ENCODE measurements at regions not wholly inside any gene's neighbourhood (a gene's known extent, or its start where the extent isn't known, plus 50 kb on each side); places are given as distances from the start of the nearest gene placed in this dataset.

DNA sequence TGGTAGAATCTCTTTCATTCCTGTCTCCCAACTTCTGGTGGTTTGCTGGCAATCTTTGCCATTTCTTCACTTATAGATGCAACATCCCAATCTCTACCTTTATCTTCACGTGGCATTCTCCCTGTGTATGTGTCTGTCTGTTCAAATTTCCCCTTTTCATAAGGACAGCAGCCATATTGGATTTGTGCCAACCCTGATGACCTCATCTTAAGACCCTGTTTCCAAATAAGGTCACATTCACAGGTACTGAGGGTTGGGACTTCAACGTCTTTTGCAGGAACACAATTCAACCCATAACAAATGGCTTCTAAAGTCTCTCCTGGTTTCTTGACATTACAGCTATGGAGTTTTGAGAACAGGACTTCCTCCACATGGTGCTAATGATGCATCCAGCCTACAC lies 84.5 kb upstream of the OLIG2 start:
- Mint-ChIP-seq H3K36me3 (ENCODE audit: low read depth, unreplicated experiment) (peaks cover 6% of the 10 kb centered on the region), H3K9me3 (ENCODE audit: unreplicated experiment) (no peaks in the 10 kb centered on the region), H3K4me1 (ENCODE audit: unreplicated experiment) (peaks cover 7% of the 10 kb centered on the region), H3K27me3 (ENCODE audit: unreplicated experiment) (peaks cover 1% of the 10 kb centered on the region), H3K27ac (ENCODE audit: unreplicated experiment) (no peak overlapping the region), H3K4me3 (ENCODE audit: unreplicated experiment) (no peak overlapping the region)
- TF ChIP-seq, protein P1, sequence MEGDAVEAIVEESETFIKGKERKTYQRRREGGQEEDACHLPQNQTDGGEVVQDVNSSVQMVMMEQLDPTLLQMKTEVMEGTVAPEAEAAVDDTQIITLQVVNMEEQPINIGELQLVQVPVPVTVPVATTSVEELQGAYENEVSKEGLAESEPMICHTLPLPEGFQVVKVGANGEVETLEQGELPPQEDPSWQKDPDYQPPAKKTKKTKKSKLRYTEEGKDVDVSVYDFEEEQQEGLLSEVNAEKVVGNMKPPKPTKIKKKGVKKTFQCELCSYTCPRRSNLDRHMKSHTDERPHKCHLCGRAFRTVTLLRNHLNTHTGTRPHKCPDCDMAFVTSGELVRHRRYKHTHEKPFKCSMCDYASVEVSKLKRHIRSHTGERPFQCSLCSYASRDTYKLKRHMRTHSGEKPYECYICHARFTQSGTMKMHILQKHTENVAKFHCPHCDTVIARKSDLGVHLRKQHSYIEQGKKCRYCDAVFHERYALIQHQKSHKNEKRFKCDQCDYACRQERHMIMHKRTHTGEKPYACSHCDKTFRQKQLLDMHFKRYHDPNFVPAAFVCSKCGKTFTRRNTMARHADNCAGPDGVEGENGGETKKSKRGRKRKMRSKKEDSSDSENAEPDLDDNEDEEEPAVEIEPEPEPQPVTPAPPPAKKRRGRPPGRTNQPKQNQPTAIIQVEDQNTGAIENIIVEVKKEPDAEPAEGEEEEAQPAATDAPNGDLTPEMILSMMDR (IDR thresholded peaks at IDR 0.05; ENCODE audit: unreplicated experiment) = no peak
- no peak for DNase-seq (ENCODE audit: low spot score)

DNA sequence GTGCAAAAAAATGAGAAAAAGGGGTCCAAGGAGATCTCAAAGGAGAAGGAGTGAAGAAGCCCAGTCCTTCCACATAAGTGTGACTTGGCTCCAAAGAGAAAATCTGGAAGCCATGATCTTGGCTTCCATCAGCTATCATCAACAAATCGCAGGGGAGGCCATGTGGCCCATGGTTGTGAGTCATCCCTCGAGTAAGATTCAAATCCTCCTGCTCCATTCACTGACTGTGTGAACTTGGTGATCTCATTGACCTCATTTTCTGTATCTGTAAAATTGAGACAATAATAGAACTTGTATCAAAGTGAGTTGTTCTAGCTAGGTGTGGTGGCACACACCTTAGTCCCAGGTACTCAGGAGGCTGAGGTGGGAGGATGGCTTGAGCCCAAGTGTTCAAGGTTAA lies 79.1 kb upstream of the OLIG2 start:
- H3K27me3 Mint-ChIP-seq (ENCODE audit: unreplicated experiment) = no peaks in the 10 kb centered on the region
- no peak overlapping the region for H3K4me3 Mint-ChIP-seq (ENCODE audit: unreplicated experiment)
- DNase-seq (ENCODE audit: low spot score) = no peak
- H3K27ac Mint-ChIP-seq (ENCODE audit: unreplicated experiment) = no peak overlapping the region
- H3K36me3 Mint-ChIP-seq (ENCODE audit: low read depth, unreplicated experiment) = no peaks in the 10 kb centered on the region
- TF ChIP-seq, protein P1 (IDR thresholded peaks at IDR 0.05; ENCODE audit: unreplicated experiment) = no peak
- H3K4me1 Mint-ChIP-seq (ENCODE audit: unreplicated experiment) = peaks cover 7% of the 10 kb centered on the region
- no peaks in the 10 kb centered on the region for H3K9me3 Mint-ChIP-seq (ENCODE audit: unreplicated experiment)

DNA sequence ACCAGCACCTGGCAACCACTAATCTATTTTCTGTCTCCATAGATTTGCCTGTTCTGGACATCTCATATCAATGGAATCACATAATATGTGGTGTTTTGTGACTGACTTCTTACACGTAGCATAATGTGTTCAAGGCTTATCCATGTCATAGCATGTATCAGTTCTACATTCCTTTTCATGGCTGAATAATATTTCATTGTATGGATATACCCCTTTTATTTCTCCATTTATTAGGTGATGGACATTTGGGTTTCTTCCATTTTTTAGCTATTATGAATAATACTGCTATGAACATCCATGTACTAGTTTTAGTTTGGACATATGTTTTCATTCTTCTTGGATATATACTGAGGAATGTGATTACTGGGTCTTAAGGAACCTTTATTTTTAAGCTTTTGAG lies 78.0 kb upstream of the OLIG2 start:
- no peaks in the 10 kb centered on the region for H3K27me3 Mint-ChIP-seq (ENCODE audit: unreplicated experiment)
- TF ChIP-seq, protein P1 (IDR thresholded peaks at IDR 0.05; ENCODE audit: unreplicated experiment) = no peak
- no peaks in the 10 kb centered on the region for H3K36me3 Mint-ChIP-seq (ENCODE audit: low read depth, unreplicated experiment)
- no peak overlapping the region for H3K4me3 Mint-ChIP-seq (ENCODE audit: unreplicated experiment)
- H3K4me1 Mint-ChIP-seq (ENCODE audit: unreplicated experiment) = peaks cover 7% of the 10 kb centered on the region
- H3K27ac Mint-ChIP-seq (ENCODE audit: unreplicated experiment) = no peak overlapping the region
- no peak for DNase-seq (ENCODE audit: low spot score)
- no peaks in the 10 kb centered on the region for H3K9me3 Mint-ChIP-seq (ENCODE audit: unreplicated experiment)

DNA sequence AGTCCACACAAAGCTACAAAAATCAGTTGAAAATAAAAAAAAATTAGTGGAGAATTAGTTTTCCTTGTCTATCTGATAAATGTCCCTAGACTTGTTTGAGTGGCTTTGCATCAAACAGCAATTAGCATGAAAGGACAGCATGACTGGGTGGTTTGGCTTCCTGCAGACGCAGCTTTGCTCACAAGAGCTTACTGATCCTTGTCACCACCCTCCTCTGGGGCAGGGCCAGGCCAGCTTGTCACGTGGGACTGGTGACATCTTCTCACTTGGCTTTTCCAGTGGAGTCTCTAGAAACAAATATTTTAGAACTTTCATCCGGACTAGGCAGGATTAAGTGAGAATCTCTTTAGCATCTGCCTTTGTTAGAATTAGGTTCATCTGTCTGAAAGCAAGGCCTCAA lies 76.0 kb upstream of the OLIG2 start:
- Mint-ChIP-seq H3K27me3 (ENCODE audit: unreplicated experiment) (no peaks in the 10 kb centered on the region), H3K4me3 (ENCODE audit: unreplicated experiment) (no peak overlapping the region), H3K9me3 (ENCODE audit: unreplicated experiment) (no peaks in the 10 kb centered on the region), H3K4me1 (ENCODE audit: unreplicated experiment) (peaks cover 7% of the 10 kb centered on the region), H3K27ac (ENCODE audit: unreplicated experiment) (no peak overlapping the region), H3K36me3 (ENCODE audit: low read depth, unreplicated experiment) (no peaks in the 10 kb centered on the region)
- DNase-seq (ENCODE audit: low spot score) = no peak
- TF ChIP-seq, protein P1 (IDR thresholded peaks at IDR 0.05; ENCODE audit: unreplicated experiment) = no peak

DNA sequence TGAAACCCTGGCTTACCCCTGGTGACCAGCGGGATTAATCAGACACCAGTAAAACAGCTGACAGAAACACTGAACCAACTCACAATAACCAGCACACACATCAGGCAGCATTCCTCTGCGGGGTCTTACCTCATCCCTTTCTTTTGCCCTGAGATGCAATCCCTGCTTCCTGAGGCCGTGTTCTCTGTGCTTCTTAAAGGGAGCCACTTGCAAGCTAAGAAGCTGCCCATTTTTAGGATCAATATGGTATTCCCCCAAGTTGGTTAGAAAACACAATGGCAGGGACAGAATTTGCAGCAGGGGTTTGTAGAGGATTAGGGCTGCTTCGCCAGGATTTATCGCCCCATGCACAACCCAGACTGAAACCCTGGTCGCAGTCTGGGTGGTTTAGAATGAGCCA lies 74.7 kb upstream of the OLIG2 start:
- peaks cover 7% of the 10 kb centered on the region for H3K4me1 Mint-ChIP-seq (ENCODE audit: unreplicated experiment)
- H3K36me3 Mint-ChIP-seq (ENCODE audit: low read depth, unreplicated experiment) = no peaks in the 10 kb centered on the region
- H3K4me3 Mint-ChIP-seq (ENCODE audit: unreplicated experiment) = no peak overlapping the region
- H3K27me3 Mint-ChIP-seq (ENCODE audit: unreplicated experiment) = no peaks in the 10 kb centered on the region
- TF ChIP-seq, protein P1 (IDR thresholded peaks at IDR 0.05; ENCODE audit: unreplicated experiment) = no peak
- no peak overlapping the region for H3K27ac Mint-ChIP-seq (ENCODE audit: unreplicated experiment)
- H3K9me3 Mint-ChIP-seq (ENCODE audit: unreplicated experiment) = no peaks in the 10 kb centered on the region
- DNase-seq (ENCODE audit: low spot score) = no peak
